Stimulated activated CD4-positive, alpha-beta T cell treated with anti-CD3 and anti-CD28 coated beads, TNF-alpha, amount 100 ng/mL, for 1 hour (primary cell): ENCODE measurements at regions not wholly inside any gene's neighbourhood (a gene's known extent, or its start where the extent isn't known, plus 50 kb on each side); places are given as distances from the start of the nearest gene placed in this dataset.
A peak's percentile ranks its signal among the peaks of the same experiment; 100 is the strongest.

Source experiments
- DNase-seq, 3 donors: peaks; one replicate each; pipeline ENCODE4 v3.0.0-alpha.2; 2020; ENCODE audit warnings: low read depth in 3 of 3, low spot score in 1 of 3

DNA sequence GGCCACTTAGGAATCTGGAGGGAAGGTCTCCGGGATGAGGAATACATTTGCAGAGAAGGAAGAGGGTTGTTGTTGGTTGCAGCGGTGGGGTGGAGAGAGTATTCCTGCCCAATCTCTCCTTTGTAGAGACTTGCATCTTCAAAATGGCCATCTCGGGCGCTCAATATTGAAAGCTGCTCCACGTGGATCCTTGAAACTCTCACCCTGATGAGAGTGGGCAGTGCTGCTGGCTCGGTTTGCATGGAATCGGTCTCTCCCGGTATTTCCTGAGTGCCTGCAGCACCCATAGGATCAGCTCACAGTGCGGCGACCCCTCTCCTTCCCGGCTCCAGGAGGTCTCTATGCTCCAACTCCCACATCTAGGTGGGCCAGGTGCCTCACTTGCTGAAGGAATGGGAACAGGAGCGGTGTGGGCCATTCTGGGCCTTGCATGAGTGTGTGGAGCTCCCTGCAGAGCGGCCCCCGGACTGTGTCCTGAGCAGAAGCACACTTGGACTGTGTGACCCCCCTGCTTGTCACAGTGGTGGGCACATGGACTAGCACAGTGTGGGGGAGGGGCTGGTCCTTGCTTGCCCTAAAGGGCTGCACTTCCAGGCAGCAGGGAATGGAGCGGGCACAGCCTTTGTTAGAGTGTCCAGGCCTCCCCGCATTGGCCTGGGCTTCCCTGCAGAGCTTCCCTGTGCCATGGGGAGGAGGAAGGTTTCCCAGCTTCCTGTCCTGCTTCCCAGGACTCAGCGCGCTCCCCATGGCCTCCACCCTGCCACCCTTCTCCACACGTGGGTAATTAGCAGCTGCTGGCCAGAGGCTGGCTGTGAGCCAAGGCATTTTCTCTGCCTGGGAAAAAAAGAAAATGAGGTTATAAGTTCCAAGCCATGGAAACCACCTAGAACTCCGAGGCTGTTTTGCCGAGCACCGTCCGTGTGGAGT, 139.3 kb downstream of the IRF8 start:
- DNase-seq: no peak

- DNase-seq: no peak
These were observed 140.0 kb downstream of the IRF8 start for GRCh38 chr16:86038926-86039310.

DNA sequence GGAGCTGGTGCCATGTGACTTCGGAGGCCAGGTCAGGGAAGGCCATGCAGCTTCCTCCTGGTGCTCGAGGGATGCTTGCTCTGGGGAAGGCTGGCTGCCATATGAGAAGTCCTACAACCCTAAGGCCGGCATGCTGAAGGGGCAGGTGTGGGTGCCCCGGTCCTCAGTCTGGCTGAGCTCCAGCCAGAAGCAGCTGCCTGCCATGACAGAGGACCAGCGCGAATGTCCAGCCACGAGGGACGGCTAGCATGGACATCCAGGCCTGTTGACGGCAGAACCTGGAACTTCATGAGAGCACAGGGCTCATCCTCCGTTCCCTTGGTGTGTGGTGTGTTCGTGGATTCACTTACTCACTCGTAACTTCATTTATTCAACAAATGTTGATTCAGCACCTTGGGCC, 140.6 kb downstream of the IRF8 start:
- DNase-seq: no peak

DNA sequence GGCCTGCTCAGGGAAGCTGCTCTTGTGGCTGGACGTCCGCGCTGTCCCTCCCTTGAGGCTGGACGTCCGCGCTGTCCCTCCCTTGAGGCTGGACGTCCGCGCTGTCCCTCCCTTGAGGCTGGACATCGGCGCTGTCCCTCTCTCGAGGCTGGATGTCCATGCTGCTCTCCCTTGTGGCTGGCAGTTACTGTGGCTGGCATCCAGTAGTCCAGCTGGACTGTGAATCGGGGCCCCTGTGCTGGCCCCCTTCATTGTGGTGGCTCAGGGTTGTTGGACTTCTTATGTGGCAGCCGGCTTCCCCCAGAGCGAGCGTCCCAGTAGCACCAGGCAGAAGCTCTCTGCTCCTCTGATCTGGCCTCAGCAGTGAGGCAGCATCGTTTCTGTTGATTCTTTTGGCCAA, 141.5 kb downstream of the IRF8 start:
- no peak for DNase-seq

DNA sequence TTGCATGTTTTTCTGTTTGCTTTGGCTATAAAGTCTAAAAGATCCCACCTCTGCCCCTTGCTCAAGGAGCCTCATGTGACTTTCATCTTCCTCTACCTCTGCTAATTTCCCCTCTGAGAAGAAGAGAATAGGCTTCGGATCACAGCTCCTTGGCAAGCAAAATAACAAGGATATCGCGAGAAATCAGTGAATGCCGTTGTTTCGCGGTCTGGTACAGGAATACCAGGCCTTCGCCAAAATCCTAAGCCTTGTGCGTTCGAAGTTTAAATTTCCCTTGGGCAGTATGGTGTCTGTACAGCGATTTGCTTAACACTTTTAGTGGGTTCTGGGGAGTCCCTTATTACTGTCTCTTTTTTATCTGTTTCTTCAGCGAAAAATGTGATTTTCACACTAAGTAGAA, 142.3 kb downstream of the IRF8 start:
- DNase-seq: no peak

DNA sequence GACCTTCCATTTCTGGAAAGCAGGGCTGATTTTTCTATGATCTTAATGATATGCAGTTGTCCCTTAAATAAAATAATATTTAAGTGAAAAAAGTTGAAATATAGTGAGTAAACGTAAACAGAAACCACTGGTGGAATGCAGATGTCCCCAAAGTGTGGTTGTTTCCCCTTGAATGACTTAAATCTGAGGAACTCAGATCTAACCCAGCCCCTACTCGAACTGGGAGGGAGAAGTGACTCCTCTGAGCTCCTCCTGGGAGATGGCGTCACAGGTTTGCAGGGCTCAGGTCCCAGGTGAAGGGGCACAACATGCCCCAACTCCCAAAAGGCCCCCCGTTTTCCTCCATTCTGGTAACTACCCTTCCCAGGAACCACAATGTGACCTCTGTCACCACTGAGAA, 142.8 kb downstream of the IRF8 start:
- DNase-seq: no peak

DNA sequence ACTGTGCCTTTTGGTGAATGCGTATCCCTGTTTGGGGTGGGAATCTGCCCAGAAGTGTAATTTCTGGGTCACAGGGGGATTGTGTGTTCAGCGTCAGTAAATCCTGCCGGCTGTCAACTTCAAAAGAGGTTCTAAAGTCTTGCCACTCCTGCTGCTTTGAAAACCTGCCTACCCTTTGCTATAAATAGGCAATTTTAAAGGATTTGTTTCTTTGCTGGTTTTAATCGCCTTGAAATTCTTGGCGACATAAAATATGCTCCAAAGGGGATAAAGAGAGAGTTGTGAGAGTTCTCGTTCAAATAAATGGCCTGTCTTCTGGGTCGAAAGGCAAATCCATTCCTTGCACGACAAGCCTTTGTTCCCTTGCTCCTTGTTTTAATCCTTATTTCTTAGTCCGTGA, 143.4 kb downstream of the IRF8 start:
- DNase-seq: no peak

GRCh38 chr16:86042996-86043725, 144.2 kb downstream of the IRF8 start:
- no peak for DNase-seq

GRCh38 chr16:86044241-86044671, 145.3 kb downstream of the IRF8 start:
- peak in 1 of 3 donors; percentile 34 for DNase-seq

- DNase-seq: peak in 1 of 3 donors; percentile 5
These were observed 146.1 kb downstream of the IRF8 start for GRCh38 chr16:86044881-86045590.

DNA sequence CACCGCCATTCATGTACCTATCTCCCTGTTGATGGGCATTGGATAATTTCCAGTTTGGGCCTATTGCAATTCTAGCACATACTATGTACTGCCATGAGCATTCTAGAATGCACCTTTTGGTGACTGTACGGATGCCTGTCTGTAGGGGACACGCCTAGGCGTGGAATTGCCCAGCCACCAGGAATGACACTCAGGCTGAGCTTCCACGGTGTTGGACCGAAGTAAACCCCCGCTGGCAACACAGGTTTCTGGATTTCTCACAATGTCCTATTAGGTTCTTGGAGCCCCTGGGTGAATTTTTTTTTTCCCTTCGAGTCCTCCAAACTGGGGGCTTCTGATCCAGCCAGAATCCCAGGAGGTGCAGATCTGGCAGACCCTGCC, 146.6 kb downstream of the IRF8 start:
- no peak for DNase-seq

DNA sequence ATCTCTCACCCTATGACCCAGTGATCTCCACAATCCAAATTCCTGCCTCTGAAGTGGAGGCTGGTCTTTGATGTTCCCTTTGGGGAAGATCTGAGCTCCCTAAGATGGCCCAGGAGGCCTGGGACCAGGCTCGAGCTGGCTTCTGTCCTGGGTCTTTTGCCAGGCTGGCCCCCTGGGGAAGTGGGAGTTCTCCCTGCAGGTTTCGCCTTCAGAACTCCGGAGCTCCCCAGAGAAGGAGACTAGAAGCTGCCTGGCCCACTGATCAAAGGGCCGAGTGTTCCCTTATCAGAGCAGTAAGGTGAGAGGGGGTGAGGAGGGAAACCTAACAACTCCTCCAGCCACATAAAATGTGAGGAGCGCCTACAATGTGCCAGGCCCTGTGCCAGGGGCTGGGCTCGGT, 147.1 kb downstream of the IRF8 start:
- DNase-seq: no peak

GRCh38 chr16:86046667-86047270, 147.8 kb downstream of the IRF8 start:
- no peak for DNase-seq

DNA sequence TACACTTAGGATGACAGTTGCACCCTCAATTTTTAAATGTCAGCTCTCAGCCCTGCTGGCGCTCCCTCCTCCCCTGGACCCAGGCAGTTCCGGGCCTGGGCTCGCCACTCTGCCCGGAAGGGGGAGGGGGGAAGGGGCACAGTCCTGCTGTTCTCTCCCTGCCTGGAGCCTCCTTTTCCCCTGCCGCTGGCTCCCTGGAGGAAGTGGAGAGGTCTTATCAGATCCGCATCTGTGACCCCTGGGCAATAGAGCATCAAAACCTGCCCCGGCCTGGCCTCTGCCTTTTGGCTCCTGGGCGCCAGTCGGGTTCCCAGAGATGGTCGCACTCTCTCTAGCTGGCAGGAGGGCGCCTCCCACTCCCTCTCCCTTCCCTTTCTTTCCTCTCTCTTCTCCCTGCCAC, 149.3 kb downstream of the IRF8 start:
- DNase-seq: no peak

GRCh38 chr16:86048882-86049585, 150.1 kb downstream of the IRF8 start:
- DNase-seq: no peak

GRCh38 chr16:86049641-86050040, 150.7 kb downstream of the IRF8 start:
- DNase-seq: no peak

DNA sequence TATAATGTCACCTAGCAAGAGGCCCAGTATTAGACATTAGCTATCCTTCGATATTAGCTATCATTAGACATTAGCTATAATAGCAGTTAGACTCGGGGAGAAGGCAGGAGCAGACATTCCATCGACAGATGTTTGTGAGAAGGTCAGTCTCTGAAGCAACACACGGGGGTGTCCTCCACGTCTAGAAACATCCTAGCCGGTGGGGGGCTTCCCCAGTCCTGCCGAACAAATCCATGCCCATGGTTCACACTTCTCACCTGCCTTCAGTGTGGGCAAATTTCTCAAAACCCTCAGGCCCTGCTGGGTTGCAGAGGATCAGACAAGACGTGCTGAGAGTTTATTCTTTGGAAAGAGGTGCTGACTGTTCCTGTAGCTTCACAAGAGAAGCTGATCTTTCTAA, 151.1 kb downstream of the IRF8 start:
- DNase-seq: no peak

DNA sequence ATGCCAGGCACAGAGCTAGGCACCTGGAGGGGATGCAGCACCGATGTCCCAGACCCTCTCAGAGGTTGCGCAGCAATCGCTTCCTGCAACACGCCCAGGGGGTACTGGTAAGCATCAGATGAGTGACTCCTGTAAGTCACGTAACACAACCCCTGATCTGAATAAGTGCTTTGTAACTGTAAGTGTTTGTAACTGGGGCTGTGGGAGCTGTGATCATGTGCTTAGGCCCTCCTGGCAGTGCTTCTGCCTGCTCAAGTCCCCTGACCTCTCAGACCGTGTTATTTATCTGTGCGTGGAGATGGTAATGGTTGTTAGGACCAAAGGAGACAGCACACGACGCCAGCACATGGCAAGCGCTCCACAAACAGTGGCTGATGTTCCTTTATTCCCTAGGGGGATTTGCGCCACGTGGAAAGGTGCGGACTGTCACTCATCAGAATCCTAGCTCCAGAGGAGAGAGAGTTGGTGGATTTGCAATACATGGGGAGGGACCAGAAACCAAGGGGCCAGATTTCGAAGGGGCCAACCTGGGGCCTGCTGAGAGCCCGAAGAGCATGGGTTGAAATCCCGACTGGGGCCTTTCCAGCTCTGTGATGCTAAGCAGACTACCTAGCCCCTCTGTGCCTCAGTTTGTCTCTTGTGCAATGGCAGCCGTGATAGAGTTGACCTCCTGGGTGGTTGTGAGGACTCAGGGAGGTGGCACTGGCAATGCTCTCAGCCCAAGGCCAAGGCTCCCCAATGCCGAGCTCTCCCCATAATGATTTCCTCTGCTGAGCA, 151.8 kb downstream of the IRF8 start:
- DNase-seq: no peak

- DNase-seq: no peak
These were observed 152.6 kb downstream of the IRF8 start for GRCh38 chr16:86051368-86052114.
